Ureter (tissue), 1 donor: ENCODE measurements at regions not wholly inside any gene's neighbourhood (a gene's known extent, or its start where the extent isn't known, plus 50 kb on each side); places are given as distances from the start of the nearest gene placed in this dataset.
"Not testable (repeated sequence)": the region's sequence is repeated elsewhere in the genome, so short reads cannot be mapped to it uniquely, and the experiment has no call there.

Experiments
- DNase-seq: peaks from one replicate; pipeline ENCODE4 v3.0.0-alpha.2; 2020; ENCODE audit warnings: low spot score
- donor health status: DM: yes; HTN: yes; CAD: no.

GRCh38 chr12:66733321-66733720 is 54.4 kb upstream of the GRIP1 start:
- no peak for DNase-seq

- DNase-seq, result no peak
Observed at GRCh38 chr12:66733839-66734238, 55.0 kb upstream of the GRIP1 start.

- no peak for DNase-seq
Observed at GRCh38 chr12:66735275-66735674, 56.4 kb upstream of the GRIP1 start.

- DNase-seq, result no peak
Observed at GRCh38 chr12:66736931-66737330, 58.1 kb upstream of the GRIP1 start.

- no peak for DNase-seq
Observed at GRCh38 chr12:66739266-66739665, 60.4 kb upstream of the GRIP1 start.

- no peak for DNase-seq
Observed at GRCh38 chr12:66739940-66740651, 61.2 kb upstream of the GRIP1 start.

GRCh38 chr12:66740732-66741131 is 61.9 kb upstream of the GRIP1 start:
- DNase-seq, result no peak

GRCh38 chr12:66741919-66742318 is 63.0 kb upstream of the GRIP1 start:
- no peak for DNase-seq

GRCh38 chr12:66742508-66743367 is 63.9 kb upstream of the GRIP1 start:
- no peak for DNase-seq

GRCh38 chr12:66744461-66744860 is 65.6 kb upstream of the GRIP1 start:
- DNase-seq, result no peak

GRCh38 chr12:66744956-66745383 is 66.1 kb upstream of the GRIP1 start:
- DNase-seq, result no peak

- DNase-seq, result no peak
Observed at GRCh38 chr12:66746489-66747201, 67.8 kb upstream of the GRIP1 start.

- DNase-seq, result no peak
Observed at GRCh38 chr12:66751432-66752113, 72.7 kb upstream of the GRIP1 start.

GRCh38 chr12:66753810-66754209 is 74.9 kb upstream of the GRIP1 start:
- DNase-seq, result no peak

- DNase-seq, result no peak
Observed at GRCh38 chr12:66755727-66756395, 77.0 kb upstream of the GRIP1 start.

GRCh38 chr12:66756631-66757030 is 77.8 kb upstream of the GRIP1 start:
- no peak for DNase-seq

- DNase-seq, result not testable (repeated sequence)
Observed at GRCh38 chr12:66760122-66760521, 81.2 kb upstream of the GRIP1 start.

GRCh38 chr12:66763467-66763866 is 84.6 kb upstream of the GRIP1 start:
- DNase-seq, result no peak

GRCh38 chr12:66765204-66765603 is 86.3 kb upstream of the GRIP1 start:
- DNase-seq, result no peak

- DNase-seq, result no peak
Observed at GRCh38 chr12:66767536-66767935, 88.7 kb upstream of the GRIP1 start.

- DNase-seq, result no peak
Observed at GRCh38 chr12:66768293-66768692, 89.4 kb upstream of the GRIP1 start.
